Spleen (tissue), 7 donors: ENCODE measurements at regions not wholly inside any gene's neighbourhood (a gene's known extent, or its start where the extent isn't known, plus 50 kb on each side); places are given as distances from the start of the nearest gene placed in this dataset.

Experiments used
- POLR2A ChIP-seq, 3 donors: fragments of 450-650 bp; IDR thresholded peaks; one replicate each; pipeline ENCODE4 v1.5.1; 2017; ENCODE audit warnings: antibody characterized with exemption in 3 of 3, mild to moderate bottlenecking in 1 of 3
- TF ChIP-seq, protein P1 (sequence below), 11 experiments: fragments of 200-600 bp in 7 of 11; fragments of 450-650 bp in 4 of 11; sonication (generic) in 4 of 11; IDR thresholded peaks in 8 of 11; conservative IDR thresholded peaks in 3 of 11; 1 replicate in 7 of 11; 2 replicates in 4 of 11; pipeline versions ENCODE4 v1.4.0 to v1.8.0; 2016 to 2021; ENCODE audit warnings: antibody characterized with exemption in 11 of 11, inconsistent platforms in 4 of 11, mild to moderate bottlenecking in 1 of 11
- donor health status: DM: no; HTN: no; CAD: no; lungs with moderate emphysema.
- donor health status: DM: no; HTN: no; CAD: no.
- donor health status: DM: no; HTN: no; CAD: no.

DNA sequence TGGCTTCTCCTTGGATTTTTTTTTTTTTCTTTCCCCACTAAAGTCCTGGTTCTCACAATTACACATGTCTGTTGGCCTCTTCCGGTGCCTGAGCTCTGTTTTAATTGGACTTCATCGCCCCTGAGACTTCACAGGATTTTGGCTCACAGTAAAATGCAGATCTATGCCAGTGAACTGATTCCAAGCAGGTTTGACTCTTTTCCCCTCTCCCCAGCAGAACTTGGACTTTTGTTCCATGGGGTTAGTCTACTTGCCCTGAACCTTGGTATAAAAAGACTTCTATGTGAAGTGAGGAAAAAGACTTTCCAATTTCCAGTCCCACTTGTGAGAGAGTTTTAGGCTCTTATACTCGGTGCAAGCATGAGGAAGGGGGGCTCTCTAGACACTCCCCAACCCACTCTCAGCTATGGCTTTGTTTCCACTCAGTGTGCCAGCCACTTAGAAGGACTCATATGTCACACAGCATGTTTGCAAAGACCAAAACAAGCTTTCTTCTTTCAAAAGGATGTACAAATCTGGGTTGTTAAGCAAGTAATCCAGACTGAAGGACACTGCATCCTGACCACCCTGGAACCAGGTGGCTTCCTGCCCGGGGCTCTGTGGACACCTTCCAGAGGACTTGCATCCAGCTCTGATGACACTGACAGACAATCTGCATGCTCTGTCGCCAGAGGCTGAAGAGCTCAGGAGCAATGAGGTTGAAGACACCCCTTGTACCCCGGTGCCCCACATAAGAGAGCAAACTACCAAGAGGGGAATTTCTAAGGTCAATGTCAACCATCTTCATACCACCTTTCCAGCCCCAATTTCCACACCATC is 221.9 kb upstream of the EGLN3 start:
- TF ChIP-seq POLR2A (IDR thresholded peaks at IDR 0.05) = no peak
- TF ChIP-seq, protein P1, sequence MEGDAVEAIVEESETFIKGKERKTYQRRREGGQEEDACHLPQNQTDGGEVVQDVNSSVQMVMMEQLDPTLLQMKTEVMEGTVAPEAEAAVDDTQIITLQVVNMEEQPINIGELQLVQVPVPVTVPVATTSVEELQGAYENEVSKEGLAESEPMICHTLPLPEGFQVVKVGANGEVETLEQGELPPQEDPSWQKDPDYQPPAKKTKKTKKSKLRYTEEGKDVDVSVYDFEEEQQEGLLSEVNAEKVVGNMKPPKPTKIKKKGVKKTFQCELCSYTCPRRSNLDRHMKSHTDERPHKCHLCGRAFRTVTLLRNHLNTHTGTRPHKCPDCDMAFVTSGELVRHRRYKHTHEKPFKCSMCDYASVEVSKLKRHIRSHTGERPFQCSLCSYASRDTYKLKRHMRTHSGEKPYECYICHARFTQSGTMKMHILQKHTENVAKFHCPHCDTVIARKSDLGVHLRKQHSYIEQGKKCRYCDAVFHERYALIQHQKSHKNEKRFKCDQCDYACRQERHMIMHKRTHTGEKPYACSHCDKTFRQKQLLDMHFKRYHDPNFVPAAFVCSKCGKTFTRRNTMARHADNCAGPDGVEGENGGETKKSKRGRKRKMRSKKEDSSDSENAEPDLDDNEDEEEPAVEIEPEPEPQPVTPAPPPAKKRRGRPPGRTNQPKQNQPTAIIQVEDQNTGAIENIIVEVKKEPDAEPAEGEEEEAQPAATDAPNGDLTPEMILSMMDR (IDR thresholded peaks at IDR 0.05 in 8 of 11, conservative IDR thresholded peaks at IDR 0.05 in 3 of 11) = no peak
